T47D (cell line): ENCODE measurements at regions not wholly inside any gene's neighbourhood (a gene's known extent, or its start where the extent isn't known, plus 50 kb on each side); places are given as distances from the start of the nearest gene placed in this dataset.
"Not testable (repeated sequence)": the region's sequence is repeated elsewhere in the genome, so short reads cannot be mapped to it uniquely, and the experiment has no call there.

Experiments used
- DNase-seq, 2 experiments: peaks; one replicate each; pipeline versions ENCODE4 v3.0.0 to v3.0.0-alpha.2; 2011 to 2012; ENCODE audit warnings: low read depth in 1 of 2, low spot score in 1 of 2
- JUND ChIP-seq: IDR thresholded peaks from 2 replicates; pipeline ENCODE4 v1.6.1; 2012; ENCODE audit warnings: low read depth
- in situ Hi-C: cut with HindIII; loops from 2 replicates; pipeline ENCODE4 v1.10.0; 2016; ENCODE audit warnings: low sequenced_read_pairs, low pct_unique_long_range_greater_than_20kb

GRCh38 chr20:47897461-47897860 lies 112.2 kb upstream of the SULF2 start:
- no peak for DNase-seq
- in situ Hi-C loops = no loop called here

GRCh38 chr20:47892681-47893080 lies 107.4 kb upstream of the SULF2 start:
- DNase-seq, in situ Hi-C loops: not testable (repeated sequence)

More at GRCh38 chr20:47897461-47897860, 112.2 kb upstream of the SULF2 start:
- no peak for TF ChIP-seq JUND

GRCh38 chr20:47890708-47891107 lies 105.4 kb upstream of the SULF2 start:
- in situ Hi-C loops, DNase-seq: not testable (repeated sequence)

DNA sequence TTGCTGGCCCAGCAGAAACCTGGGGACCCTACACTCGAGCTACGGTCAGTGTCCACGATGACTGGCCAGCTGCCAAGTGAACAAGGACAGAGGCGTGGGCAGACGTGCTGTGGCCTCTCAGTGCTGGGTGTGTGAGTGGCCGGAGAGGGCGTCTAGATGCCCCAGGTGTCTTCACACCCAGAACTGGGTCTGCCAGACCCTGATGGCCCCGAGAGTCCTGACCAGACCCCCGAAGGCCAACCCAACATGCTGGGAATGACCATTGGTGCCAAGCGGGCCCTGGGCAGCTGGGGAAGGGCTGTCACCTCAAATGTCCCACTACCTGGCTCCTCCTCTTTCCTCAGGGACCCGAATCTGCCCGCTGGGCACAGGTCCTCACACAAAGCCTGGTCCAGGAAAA lies 104.5 kb upstream of the SULF2 start:
- DNase-seq, in situ Hi-C loops: not testable (repeated sequence)

DNA sequence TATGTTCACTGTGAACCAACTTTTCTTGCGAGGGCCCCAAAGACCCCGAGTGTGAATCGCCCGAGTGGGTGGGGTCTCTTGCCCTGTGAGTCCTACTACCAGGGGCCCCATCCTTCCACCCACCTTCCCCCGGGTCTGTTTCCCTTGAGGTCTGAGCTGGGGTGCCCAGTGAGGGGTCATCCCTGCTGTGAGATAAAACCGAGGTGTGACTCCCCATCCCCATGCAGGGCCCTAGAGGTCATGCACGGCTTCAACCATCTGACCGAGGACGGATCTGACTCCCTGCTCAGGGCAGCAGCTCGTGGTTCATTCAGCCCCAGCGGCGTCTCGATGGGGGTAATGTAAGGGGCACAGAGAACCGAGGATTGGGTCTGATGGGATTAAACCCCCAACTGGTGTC lies 103.1 kb upstream of the SULF2 start:
- in situ Hi-C loops = no loop called here
- no peak for TF ChIP-seq JUND
- DNase-seq = no peak

- DNase-seq = no peak
- in situ Hi-C loops = no loop called here
- TF ChIP-seq JUND = no peak
Observed at GRCh38 chr20:47887477-47888080, 102.3 kb upstream of the SULF2 start.

- no peak for TF ChIP-seq JUND
- DNase-seq = no peak
- in situ Hi-C loops = no loop called here
Observed at GRCh38 chr20:47887064-47887463, 101.8 kb upstream of the SULF2 start.

DNA sequence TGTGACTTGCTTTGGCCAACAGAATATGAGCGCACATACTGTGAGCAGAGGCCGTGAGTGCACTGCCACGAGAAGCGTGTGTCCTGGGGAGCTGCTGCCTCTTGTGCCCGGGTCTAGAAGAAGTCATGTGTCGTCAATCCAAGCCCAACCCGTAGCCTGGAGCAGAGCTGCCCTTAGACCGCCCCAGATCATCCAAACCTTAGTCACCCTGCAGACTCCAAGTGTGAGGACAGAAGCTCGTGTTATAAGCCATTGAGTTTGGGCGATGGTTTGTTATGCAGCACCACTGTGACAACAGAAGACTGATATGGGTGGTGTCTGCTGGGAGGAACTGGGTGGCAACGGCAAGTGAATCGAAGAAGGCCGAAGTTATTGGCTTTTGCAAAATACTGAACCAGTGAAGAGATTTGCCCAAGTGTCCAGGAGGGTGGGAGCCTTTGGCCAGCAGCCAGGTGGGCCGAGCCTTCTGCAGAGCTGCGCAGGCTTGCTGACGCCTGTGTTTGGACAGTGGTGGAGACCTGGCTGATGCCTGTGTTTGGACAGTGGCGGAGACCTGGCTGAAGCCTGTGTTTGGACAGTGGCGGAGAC lies 101.3 kb upstream of the SULF2 start:
- DNase-seq = no peak
- in situ Hi-C loops = no loop called here
- no peak for TF ChIP-seq JUND

- TF ChIP-seq JUND = no peak
- in situ Hi-C loops = no loop called here
Observed at GRCh38 chr20:47885909-47886453, 100.7 kb upstream of the SULF2 start.

DNA sequence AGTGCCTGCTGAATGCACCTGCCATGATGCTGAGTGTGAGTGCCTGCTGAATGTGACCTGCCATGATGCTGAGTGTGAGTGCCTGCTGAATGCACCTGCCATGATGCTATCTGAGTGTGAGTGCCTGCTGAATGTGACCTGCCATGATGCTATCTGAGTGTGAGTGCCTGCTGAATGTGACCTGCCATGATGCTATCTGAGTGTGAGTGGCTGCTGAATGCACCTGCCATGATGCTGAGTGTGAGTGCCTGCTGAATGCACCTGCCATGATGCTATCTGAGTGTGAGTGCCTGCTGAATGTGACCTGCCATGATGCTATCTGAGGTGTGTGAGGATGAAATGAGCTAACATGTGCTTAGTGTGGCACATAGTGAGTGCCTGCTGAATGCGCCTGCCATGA lies 98.7 kb upstream of the SULF2 start:
- in situ Hi-C loops, DNase-seq: not testable (repeated sequence)

More at GRCh38 chr20:47885909-47886453, 100.7 kb upstream of the SULF2 start:
- no peak for DNase-seq

- no peak for DNase-seq
- in situ Hi-C loops = no loop called here
- TF ChIP-seq JUND = no peak
Observed at GRCh38 chr20:47883186-47883585, 97.9 kb upstream of the SULF2 start.

GRCh38 chr20:47879771-47880170 lies 94.5 kb upstream of the SULF2 start:
- in situ Hi-C loops = no loop called here
- no peak for DNase-seq
- no peak for TF ChIP-seq JUND

DNA sequence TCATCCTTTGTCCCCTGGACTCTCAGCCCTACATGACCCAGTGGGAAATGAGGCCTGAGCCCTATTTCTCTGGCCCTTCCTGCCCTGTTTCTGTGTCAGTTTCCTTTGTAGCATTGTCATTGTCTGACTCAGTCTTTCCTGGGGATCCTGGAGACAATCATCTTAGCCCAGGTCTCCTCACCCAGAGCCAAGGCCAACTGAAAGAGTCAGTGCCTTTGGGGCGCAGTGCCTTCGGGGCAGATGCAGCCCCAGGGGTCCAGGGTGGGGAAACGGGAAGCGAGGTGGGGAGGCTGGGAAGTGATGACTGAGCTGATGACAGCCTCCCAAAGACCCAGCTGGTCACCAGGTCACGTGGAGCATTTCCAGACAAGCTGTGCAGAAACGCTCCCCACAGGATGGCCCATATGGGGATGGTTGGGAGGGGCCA lies 93.3 kb upstream of the SULF2 start:
- no peak for TF ChIP-seq JUND
- in situ Hi-C loops = no loop called here
- DNase-seq = no peak
